M059J (cell line): ENCODE measurements at regions not wholly inside any gene's neighbourhood (a gene's known extent, or its start where the extent isn't known, plus 50 kb on each side); places are given as distances from the start of the nearest gene placed in this dataset.

Experiments used
- DNase-seq: peaks from one replicate; pipeline ENCODE4 v3.0.0-alpha.2; 2012; ENCODE audit warnings: low read depth

DNA sequence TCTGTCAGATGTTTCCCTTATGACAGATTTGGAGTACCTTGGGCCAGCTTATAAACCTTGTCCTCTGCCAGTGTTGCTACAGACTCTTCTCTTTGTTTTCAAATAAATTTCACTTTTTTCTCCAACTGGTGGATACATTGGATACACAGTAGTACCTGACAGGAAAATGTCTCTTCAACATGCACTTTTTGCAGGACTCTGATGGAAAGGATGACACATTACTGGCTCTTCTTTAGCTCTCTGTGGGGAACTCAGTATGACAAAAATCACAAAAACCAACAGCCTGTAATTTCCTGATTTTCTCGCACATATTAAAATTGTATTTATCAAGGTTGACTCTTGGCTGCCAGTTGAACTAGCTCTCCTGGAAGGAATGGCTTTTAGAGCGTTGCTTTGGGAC lies 61.3 kb upstream of the GIMD1 start:
- no peak for DNase-seq

DNA sequence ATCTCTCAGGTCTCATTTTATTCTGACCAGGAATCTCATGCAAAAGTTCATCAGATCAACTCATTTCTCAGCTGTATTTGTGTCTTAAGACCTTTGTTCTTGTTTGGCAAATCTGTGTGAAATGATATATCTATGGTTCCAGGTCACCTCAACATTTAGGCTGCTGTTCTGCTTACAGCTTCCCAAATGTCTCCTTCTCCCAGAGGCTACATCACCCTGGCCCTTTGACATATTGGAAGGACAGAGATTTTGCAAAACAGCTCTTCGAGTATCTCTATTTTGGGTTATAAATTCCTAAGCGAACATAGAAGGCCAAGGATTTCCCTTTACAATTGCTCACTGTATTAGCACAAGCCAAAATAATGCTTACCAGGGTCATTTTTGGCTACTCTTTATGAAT lies 57.5 kb upstream of the GIMD1 start:
- no peak for DNase-seq

DNA sequence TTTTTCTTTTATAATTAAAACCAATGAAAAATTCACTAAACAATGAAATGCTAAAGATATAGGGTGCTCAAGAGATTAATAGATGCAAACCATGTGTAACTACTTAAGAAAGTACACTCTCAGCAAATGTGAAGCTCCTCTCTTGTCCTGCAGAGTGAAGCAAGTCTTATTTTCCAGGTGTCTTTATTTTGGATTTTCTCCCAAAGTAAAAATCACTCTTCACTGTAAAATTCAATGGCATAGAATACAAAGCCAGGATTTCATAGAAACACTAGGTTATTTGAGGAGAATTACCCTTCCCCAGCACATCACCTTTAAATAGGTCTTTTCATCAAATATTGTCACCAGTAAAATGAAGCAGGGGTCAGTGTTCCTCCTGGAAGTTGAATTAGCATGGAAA lies 57.0 kb upstream of the GIMD1 start:
- DNase-seq, result no peak

DNA sequence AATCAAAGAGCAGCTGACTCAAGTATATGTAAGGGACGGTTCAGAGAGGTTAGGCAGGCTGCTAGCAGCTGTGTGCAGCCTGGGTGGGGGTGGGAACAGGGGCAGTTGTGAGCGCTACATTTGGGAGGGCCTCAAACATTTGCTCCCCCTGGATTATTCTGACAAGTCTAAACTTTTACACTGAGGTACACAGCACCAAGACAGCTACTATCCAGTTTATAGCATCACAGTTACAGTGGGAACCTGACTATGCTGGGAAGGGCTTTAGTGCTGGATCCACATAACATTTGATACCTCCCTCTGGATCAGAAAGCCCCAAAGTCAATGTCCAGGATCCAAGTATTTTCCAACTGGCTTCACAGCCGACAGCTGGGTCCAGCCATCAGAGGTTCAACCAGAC lies 55.8 kb upstream of the GIMD1 start:
- no peak for DNase-seq

DNA sequence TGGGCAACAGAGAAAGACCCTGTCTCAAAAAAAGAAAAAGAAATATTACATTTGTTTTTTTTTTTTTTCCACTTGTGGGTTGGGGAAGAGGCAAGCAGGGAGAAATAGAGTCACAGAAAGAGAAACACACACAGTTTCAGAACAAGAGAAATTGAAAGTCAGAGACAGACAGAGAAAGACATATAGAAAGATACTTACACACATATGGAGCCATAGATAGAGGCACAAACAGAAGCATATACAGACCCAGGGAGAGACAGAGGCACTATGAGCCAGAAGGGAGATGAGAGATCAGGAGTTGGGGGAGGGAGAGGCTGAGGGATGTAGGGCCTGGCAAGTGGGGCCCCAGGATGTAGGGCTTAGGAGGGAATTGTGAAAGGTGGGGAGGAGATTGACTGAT lies 55.2 kb upstream of the GIMD1 start:
- DNase-seq, result no peak

DNA sequence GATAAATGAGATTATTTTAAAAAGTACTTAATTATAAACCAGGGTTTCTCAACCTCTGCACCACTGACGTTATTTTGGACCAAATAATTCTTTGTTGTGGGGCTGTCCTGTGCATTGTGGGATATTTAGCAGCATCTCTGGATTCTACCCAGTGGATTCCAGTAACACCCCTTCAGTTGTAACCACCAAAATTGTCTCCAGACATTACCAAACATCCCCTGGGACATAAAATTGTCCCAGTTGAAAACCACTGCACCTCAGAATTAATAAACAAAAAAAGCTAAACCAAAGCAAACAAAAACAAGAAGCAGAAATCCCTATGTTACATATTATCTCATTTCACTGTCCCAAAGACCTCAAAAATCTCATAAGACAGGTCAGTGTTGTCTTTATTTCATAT lies 54.2 kb upstream of the GIMD1 start:
- no peak for DNase-seq

DNA sequence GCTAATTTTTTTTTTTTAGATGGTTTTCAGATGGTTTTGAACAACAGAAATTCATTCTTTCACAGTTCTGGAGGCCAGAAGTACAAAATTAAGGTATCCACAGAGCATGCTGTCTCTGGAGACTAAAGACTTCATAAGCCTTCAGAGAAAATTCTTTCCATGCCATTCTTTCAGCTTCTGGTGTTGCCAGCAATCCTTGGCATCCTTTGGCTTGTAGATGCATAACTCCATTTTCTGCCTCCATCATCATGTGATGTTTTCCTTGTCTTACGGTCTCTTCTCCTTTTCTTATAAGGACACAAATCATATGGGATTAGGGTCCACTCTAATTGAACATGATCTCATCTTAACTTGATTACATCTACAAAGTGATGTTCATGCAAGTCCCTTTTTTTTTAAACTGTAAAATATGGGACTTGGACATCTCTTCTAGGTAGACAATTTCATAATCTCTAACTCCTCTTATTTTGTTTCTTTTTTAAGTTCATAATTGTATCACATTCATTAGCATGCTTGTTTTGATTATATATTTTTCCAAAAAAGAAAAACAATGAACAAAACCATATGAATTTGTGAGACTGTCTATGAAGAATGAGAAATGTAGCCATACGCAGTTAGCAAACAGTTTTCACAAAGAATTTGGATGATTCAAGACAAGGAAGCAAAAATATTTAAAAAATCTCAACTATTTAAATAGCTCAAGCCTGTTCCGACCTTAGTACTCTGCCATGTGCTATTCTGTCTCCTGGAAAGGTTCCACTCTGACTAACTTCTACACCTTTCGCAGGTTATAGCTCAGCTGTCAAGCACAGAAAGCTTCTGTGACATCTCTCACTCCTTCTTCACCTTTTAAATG lies 53.1 kb upstream of the GIMD1 start:
- DNase-seq, result peak; percentile 60

DNA sequence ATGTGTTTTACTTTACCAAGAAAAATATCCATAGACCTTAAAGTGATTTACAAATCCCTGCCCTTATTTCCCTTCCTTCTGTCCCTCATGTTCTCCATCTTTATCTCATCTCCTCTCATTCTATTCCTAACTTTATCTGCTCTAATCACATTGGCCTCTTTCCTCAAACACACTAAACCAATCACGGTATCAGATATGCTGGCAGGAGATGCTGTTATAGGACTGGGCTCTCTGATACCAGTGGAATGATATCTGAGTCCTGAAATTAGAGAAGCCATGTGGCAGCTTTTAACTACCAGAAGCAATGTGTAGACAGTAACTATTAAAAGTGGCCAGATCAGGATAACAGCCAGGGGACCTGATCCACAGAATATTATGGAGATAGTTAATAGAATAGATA lies 49.9 kb upstream of the GIMD1 start:
- DNase-seq, result no peak
